GM12878 (cell line): ENCODE measurements at regions not wholly inside any gene's neighbourhood (a gene's known extent, or its start where the extent isn't known, plus 50 kb on each side); places are given as distances from the start of the nearest gene placed in this dataset.

Experiments
- ATAC-seq: fragments of 200-7000 bp; cut with Tn5 transposase; 3 replicates; pipeline ENCODE4 v1.9.1; 2020; ENCODE audit warnings: mild to moderate bottlenecking, moderate library complexity
- BruUV-seq: library from RNA; stranded (reverse); fragments of 400-500 nt; replicated peaks from 2 replicates; lab custom pipeline; 2021; lab: Mats Ljungman, UMichigan
- CTCF ChIA-PET: fragments of 300-600 bp; sonication (Branson Sonifier 250); formaldehyde crosslinking; extraction: SDS; loops from one replicate; lab custom pipeline; 2021; ENCODE audit warnings: inconsistent platforms; lab: Yijun Ruan, JAX
- POLR2A ChIA-PET: fragments of 350-600 bp; formaldehyde crosslinking; extraction: SDS; loops from one replicate; lab custom pipeline; 2021; ENCODE audit warnings: inconsistent platforms; lab: Charles Lee
- RAD21 ChIA-PET: fragments of 300-600 bp; sonication (Branson Sonifier 250); formaldehyde crosslinking; loops from one replicate; lab custom pipeline; 2023; ENCODE audit warnings: antibody characterized with exemption; ENCODE audit not compliant: unreplicated experiment; lab: Charles Lee
- SMC1A ChIA-PET: fragments of 300-600 bp; sonication (Branson Sonifier 250); formaldehyde crosslinking; loops from one replicate; lab custom pipeline; 2023; ENCODE audit not compliant: unreplicated experiment, uncharacterized antibody; lab: Charles Lee
- DNase-seq: peaks from one replicate; pipeline ENCODE4 v3.0.0-alpha.2; 2011; ENCODE audit warnings: low read depth, low spot score
- FAIRE-seq: peaks from 3 replicates; lab custom pipeline; 2011; peaks lifted over from hg19 to GRCh38; lab: Jason Lieb, UNC
- H2AFZ ChIP-seq: 2 replicates; pipeline ENCODE4 v1.6.0; 2011; ENCODE audit warnings: low read depth, low read length, control low read depth; ENCODE audit not compliant: control insufficient read depth
- H3K27ac ChIP-seq: 2 replicates; pipeline ENCODE4 v1.5.1; 2011; ENCODE audit warnings: control low read depth; ENCODE audit not compliant: control insufficient read depth, insufficient read depth
- H3K27me3 ChIP-seq, 2 experiments: replicated peaks in 1 of 2; 2 replicates each; pipeline versions ENCODE4 v1.6.0 to v1.6.1; 2011; ENCODE audit warnings: low read length in 1 of 2; ENCODE audit not compliant: control insufficient read depth in 2 of 2, insufficient read depth in 2 of 2
- H3K36me3 ChIP-seq, 2 experiments: 2 replicates each; pipeline ENCODE4 v1.5.1; 2011; ENCODE audit warnings: low read length in 1 of 2; ENCODE audit not compliant: control insufficient read depth in 2 of 2, insufficient read depth in 2 of 2
- H3K4me1 ChIP-seq: 2 replicates; pipeline ENCODE4 v1.6.1; 2011; ENCODE audit warnings: mild to moderate bottlenecking, low read length, moderate library complexity, mixed read lengths; ENCODE audit not compliant: control insufficient read depth, insufficient read depth
- H3K4me2 ChIP-seq: 2 replicates; pipeline ENCODE4 v1.6.0; 2011; ENCODE audit warnings: control low read depth; ENCODE audit not compliant: control insufficient read depth, insufficient read depth
- H3K4me3 ChIP-seq: fragments of 200-600 bp; sonication (generic); 2 replicates; pipeline ENCODE4 v1.5.1; 2016
- H3K79me2 ChIP-seq: 2 replicates; pipeline ENCODE4 v1.6.0; 2011; ENCODE audit warnings: low read length; ENCODE audit not compliant: control insufficient read depth, insufficient read depth
- H3K9ac ChIP-seq: 2 replicates; pipeline ENCODE4 v1.8.0; 2011; ENCODE audit warnings: low read length, control low read depth, mixed read lengths; ENCODE audit not compliant: control insufficient read depth, insufficient read depth
- H3K9me3 ChIP-seq: replicated peaks from 3 replicates; pipeline ENCODE4 v1.5.1; 2011; ENCODE audit warnings: mild to moderate bottlenecking, low read length; ENCODE audit not compliant: control insufficient read depth, insufficient read depth
- H4K20me1 ChIP-seq: 2 replicates; pipeline ENCODE4 v1.6.0; 2011; ENCODE audit not compliant: control insufficient read depth, insufficient read depth
- BCL3 ChIP-seq: IDR thresholded peaks from 2 replicates; pipeline ENCODE4 v1.6.1; 2011; ENCODE audit warnings: borderline replicate concordance, low read depth, mild to moderate bottlenecking, moderate library complexity, low read length; ENCODE audit not compliant: insufficient read depth, poor library complexity, severe bottlenecking
- CREM ChIP-seq: IDR thresholded peaks from 2 replicates; pipeline ENCODE4 v1.6.1; 2014; ENCODE audit warnings: antibody characterized with exemption, low read depth
- HDAC2 ChIP-seq: fragments of 200-600 bp; sonication (generic); IDR thresholded peaks from 2 replicates; pipeline ENCODE4 v1.6.1; 2017
- MTA3 ChIP-seq: IDR thresholded peaks from 2 replicates; pipeline ENCODE4 v1.6.1; 2012; ENCODE audit warnings: low read length, inconsistent platforms, borderline replicate concordance
- POLR2AphosphoS2 ChIP-seq: IDR thresholded peaks from 2 replicates; pipeline ENCODE4 v1.6.1; 2011; ENCODE audit warnings: low read depth, mild to moderate bottlenecking, low read length, improper control_type of control experiment, moderate library complexity
- RAD51 ChIP-seq: fragments of 450-650 bp; IDR thresholded peaks from 2 replicates; pipeline ENCODE4 v1.6.1; 2016; ENCODE audit warnings: moderate library complexity, mild to moderate bottlenecking, inconsistent platforms
- RCOR1 ChIP-seq: conservative IDR thresholded peaks from 2 replicates; pipeline ENCODE4 v1.6.1; 2012; ENCODE audit warnings: low read depth, low read length, improper control_type of control experiment
- REST ChIP-seq: IDR thresholded peaks from 2 replicates; pipeline ENCODE4 v1.6.1; 2012; ENCODE audit warnings: mild to moderate bottlenecking, low read depth, low read length
- SMAD1 ChIP-seq: fragments of 450-650 bp; IDR thresholded peaks from 2 replicates; pipeline ENCODE4 v1.6.1; 2018; ENCODE audit warnings: mild to moderate bottlenecking, low read depth; ENCODE audit not compliant: partially characterized antibody
- SP1 ChIP-seq: IDR thresholded peaks from one replicate; pipeline ENCODE4 v1.6.1; 2011; ENCODE audit warnings: low read depth, low read length
- SREBF2 ChIP-seq: IDR thresholded peaks from 2 replicates; pipeline ENCODE4 v1.6.1; 2012; ENCODE audit warnings: mild to moderate bottlenecking, low read length
- ZNF207 ChIP-seq: fragments of 450-650 bp; IDR thresholded peaks from 2 replicates; pipeline ENCODE4 v1.6.1; 2014; ENCODE audit warnings: antibody characterized with exemption, mild to moderate bottlenecking, borderline replicate concordance
- ZNF217 ChIP-seq: fragments of 450-650 bp; IDR thresholded peaks from 2 replicates; pipeline ENCODE4 v1.6.1; 2017; ENCODE audit warnings: antibody characterized with exemption, mild to moderate bottlenecking
- WGBS: methylation state at CpG from one replicate; pipeline ENCODE4 v1.1.6; 2016; ENCODE audit warnings: low lambda C conversion rate; ENCODE audit not compliant: insufficient replicate concordance, insufficient coverage; ENCODE audit errors: missing lambda C conversion rate; 5-methylcytosine and 5-hydroxymethylcytosine counted together
- in situ Hi-C: fragments of 300-500 bp; cut with MboI; formaldehyde crosslinking; loops from 9 replicates; pipeline ENCODE4 v1.14.3; 2018; ENCODE audit warnings: mixed read lengths
- intact Hi-C: fragments of 100-400 bp; cut with micrococcal nuclease; formaldehyde crosslinking; loops from one replicate; pipeline ENCODE4 v1.14.2; 2022; ENCODE audit not compliant: unreplicated experiment

GRCh38 chr6:63403725-63404124 lies 83.9 kb upstream of the LGSN start (continued):
- TF ChIP-seq SREBF2, result no peak
- no peak for TF ChIP-seq HDAC2

GRCh38 chr6:63410435-63411426 lies 90.9 kb upstream of the LGSN start:
- H3K79me2 ChIP-seq, result no peaks in the 10 kb centered on the region
- ChIA-PET CTCF (interaction anchor here (1.0 to 1.5 kb wide), 3 partner anchors 9 to 58 kb away, joined by 3 read pairs; no protein-coding TSS in a partner anchor), SMC1A (interaction anchor here (1.2 to 1.8 kb wide), 3 partner anchors 12 to 188 kb away, joined by 4 read pairs; no protein-coding TSS in a partner anchor), POLR2A (no interaction called here), RAD21 (no interaction called here)
- H3K9me3 ChIP-seq, result no peaks in the 10 kb centered on the region
- no peak overlapping the region for H2AFZ ChIP-seq
- no peaks in the 10 kb centered on the region for H3K4me1 ChIP-seq
- H3K27ac ChIP-seq, result no peak overlapping the region
- no peaks in the 10 kb centered on the region for H3K36me3 ChIP-seq
- no TSS peak for BruUV-seq
- DNase-seq, result no peak
- WGBS, result 41% methylated on average over 6 of the region's 6 CpGs
- no peaks in the 10 kb centered on the region for H4K20me1 ChIP-seq
- intact Hi-C loops (no loop called here), in situ Hi-C loops (no loop called here)
- H3K27me3 ChIP-seq, result no peaks in the 10 kb centered on the region
- no peak overlapping the region for H3K4me3 ChIP-seq
- ATAC-seq, result no peak
- TF ChIP-seq MTA3 (no peak), RCOR1 (no peak), ZNF207 (no peak), REST (no peak), POLR2AphosphoS2 (no peak), RAD51 (no peak), SMAD1 (no peak), CREM (no peak), ZNF217 (no peak), BCL3 (no peak), SP1 (no peak)
- H3K9ac ChIP-seq, result no peak overlapping the region
- no peak for FAIRE-seq
- H3K4me2 ChIP-seq, result no peak overlapping the region
